ENCODE measurements at regions not wholly inside any gene's neighbourhood (a gene's known extent, or its start where the extent isn't known, plus 50 kb on each side); places are given as distances from the start of the nearest gene placed in this dataset.
"Not testable (repeated sequence)": the region's sequence is repeated elsewhere in the genome, so short reads cannot be mapped to it uniquely, and the experiment has no call there.

- DNase-seq: no peak
Observed at GRCh38 chr18:38244480-38244879, 678.9 kb upstream of the CELF4 start.

GRCh38 chr18:38243291-38243690 lies 677.7 kb upstream of the CELF4 start:
- no peak for DNase-seq

DNA sequence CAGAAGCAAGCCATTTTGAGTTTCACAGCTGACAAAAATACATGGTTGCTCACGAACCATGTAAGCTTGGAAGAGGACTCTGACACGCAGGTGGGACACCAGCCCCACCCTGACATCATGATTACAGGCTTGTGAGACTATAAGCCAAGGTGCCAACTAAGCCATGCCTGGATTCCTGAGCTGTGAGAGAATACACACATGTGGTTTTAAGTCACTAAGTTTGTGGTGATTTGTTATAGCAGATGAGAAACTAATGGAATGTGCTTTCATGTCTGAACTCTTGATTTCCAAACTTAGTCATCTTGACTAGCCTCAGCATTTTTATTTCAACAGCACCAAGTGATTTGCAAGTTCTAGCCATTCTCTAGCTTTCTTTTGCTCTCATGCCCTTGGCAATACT lies 676.1 kb upstream of the CELF4 start:
- DNase-seq: no peak

DNA sequence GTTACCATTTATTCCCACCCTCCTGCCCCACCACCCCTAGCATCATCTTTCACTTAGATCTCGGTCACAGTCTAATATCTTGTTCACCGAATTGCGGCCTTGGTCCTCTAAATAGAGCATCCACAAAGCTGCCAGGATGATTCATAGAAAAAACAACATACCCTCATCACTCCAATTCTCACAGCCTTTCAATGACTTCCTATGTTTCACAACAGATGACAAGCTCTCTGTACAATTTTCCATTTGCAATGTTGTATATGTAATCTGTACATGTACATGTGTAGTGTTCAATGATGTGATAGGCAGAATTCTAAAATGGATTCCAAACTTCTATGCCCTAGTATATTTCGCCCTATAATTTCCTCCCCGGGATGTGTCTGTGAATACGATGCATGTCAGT lies 675.6 kb upstream of the CELF4 start:
- no peak for DNase-seq

GRCh38 chr18:38239606-38240005 lies 674.0 kb upstream of the CELF4 start:
- no peak for DNase-seq

DNA sequence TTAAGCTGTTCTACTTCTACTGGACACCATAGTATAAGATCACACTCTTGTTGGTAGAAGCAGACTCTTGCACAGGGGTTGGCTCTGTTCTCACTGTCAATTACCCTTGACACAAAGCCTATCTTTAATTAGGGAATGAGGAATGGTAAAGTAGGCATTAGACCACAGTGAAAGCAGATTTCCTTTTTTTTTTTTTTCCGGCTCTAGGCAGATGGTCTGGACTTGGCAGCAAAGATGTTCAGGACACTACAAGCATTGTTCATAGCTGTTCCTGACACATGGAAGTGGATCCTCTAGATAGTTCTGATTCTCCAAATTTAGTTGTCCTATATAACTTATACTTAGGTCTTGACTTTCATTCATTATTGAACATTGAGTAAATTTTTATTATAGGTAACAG lies 672.2 kb upstream of the CELF4 start:
- DNase-seq: no peak

GRCh38 chr18:38221476-38222100 lies 656.0 kb upstream of the CELF4 start:
- no peak for DNase-seq

GRCh38 chr18:38198956-38199355 lies 633.4 kb upstream of the CELF4 start:
- DNase-seq: no peak

- no peak for DNase-seq
Observed at GRCh38 chr18:38198526-38198925, 632.9 kb upstream of the CELF4 start.

DNA sequence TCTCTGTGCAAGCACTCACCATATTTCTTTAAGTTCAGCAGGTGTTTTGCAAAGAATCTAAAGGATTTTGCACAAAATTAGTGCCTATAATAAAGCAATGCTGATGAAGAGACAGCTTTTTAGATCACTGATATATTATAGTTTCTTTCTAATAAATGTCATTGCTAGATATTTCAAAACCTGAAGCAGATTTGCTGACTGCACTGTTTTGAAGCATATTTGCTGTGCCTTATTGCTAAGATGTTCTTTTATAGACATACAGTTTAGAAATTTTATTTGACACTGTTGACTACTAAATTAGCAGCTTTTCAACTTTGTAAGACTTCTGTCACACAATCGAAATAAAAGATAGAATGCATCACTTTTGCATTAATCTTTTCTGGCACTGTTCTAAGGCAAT lies 620.9 kb upstream of the CELF4 start:
- DNase-seq: no peak

DNA sequence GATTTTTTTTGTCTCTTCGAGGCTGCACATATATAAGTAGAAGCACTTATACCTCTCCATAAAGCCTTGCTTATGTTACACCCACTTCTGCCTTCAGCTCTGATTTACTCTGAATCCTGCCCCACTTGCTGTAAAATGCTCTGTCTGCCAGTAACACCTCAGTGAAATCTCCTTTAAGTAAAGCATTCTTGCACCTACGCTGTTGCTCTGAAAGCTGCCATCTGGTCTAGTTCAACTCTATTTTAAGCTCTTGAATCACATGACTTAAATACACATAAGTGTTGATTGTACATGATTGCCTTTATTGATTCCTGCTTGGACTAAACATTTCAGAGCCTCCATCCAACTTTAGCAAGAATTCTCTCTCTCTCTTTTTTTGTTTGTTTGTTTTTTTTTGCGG lies 609.0 kb upstream of the CELF4 start:
- DNase-seq: no peak

- no peak for DNase-seq
Observed at GRCh38 chr18:38174173-38174572, 608.6 kb upstream of the CELF4 start.

DNA sequence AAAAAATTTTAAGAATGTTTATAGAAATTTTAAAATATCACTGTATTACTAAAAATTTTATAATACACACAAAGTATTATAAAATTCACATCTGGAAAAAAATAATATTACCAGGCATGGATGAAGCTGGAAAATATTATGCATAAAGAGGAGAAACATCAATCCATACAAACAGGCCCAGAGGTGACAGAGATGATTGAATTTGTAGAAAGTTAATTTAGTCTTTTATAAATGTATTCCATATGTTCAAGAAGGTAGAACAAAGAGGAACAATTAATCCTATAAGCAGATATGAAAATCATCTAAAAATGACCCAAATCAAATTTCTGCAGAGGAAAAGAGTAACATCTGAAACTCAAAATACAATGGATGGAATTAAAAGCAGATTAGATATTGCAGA lies 605.2 kb upstream of the CELF4 start:
- no peak for DNase-seq

- DNase-seq: no peak
Observed at GRCh38 chr18:38167623-38168022, 602.0 kb upstream of the CELF4 start.

- not testable (repeated sequence) for DNase-seq
Observed at GRCh38 chr18:38153116-38153515, 587.5 kb upstream of the CELF4 start.

- DNase-seq: no peak
Observed at GRCh38 chr18:38116716-38117115, 551.1 kb upstream of the CELF4 start.

GRCh38 chr18:38115201-38115600 lies 549.6 kb upstream of the CELF4 start:
- no peak for DNase-seq

DNA sequence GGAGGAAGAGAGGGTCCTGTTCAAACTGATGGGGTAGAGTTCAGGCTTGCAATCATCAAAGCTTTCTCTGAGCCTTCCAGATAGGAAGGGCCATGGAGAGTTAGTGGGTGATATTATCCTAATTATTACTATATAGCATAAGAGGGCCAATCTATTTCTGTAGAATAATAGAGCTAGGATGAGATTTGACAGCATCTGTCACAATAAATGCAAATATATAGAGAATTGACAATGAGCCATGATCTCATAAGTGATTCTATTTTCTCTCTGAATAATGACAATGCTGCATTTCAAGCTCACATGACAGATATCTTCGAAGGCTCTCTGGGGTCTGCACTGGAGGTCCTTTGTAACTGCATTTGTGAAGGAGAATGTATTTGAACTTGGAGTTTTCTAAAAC lies 521.9 kb upstream of the CELF4 start:
- no peak for DNase-seq

GRCh38 chr18:38081516-38081915 lies 515.9 kb upstream of the CELF4 start:
- DNase-seq: no peak

DNA sequence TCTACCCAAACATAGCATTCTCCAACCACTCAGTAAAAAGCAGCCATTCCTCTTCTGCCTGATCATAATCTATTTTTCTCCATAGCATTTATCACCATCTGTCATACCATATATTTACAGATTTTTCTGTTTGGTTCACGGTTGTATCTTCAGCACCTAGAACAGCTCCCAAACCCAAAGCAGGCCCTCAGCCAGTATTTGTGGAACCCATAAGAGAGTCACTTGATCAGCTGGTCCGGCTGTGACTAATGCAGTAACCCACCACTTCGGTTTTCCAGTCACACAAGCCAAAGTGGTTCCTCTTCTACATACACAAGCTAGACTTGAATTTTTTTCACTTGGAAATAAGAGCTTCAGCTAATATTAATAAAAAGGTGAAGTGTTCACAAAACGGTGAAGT lies 511.6 kb upstream of the CELF4 start:
- no peak for DNase-seq

GRCh38 chr18:38076346-38077070 lies 510.9 kb upstream of the CELF4 start:
- no peak for DNase-seq

- no peak for DNase-seq
Observed at GRCh38 chr18:38074298-38074876, 508.8 kb upstream of the CELF4 start.

DNA sequence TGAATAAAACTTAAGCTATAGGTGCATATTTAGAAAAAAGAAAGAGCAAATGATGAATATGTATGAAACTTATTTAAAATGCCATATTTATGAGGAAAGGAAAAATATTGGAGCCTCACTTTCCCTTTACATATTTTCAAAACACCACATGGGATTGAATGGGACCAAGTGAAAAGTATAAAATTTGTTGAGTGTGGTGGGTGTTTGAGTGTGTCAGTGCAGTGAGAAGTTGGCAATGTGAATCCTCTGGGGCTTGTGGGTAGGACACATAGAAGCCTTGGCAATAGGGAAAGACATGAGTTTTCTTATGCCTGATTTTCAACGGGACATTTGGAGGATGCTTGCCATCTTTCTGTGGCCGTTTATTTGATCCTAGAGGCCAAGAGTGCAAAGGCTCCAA lies 502.2 kb upstream of the CELF4 start:
- DNase-seq: no peak

- no peak for DNase-seq
Observed at GRCh38 chr18:38067086-38067485, 501.5 kb upstream of the CELF4 start.
